GM20000 (cell line): ENCODE measurements at regions not wholly inside any gene's neighbourhood (a gene's known extent, or its start where the extent isn't known, plus 50 kb on each side); places are given as distances from the start of the nearest gene placed in this dataset.
"Not testable (repeated sequence)": the region's sequence is repeated elsewhere in the genome, so short reads cannot be mapped to it uniquely, and the experiment has no call there.

Experiments
- DNase-seq: peaks from one replicate; pipeline ENCODE4 v3.0.0; 2012; ENCODE audit warnings: low spot score
- CTCF ChIP-seq: IDR thresholded peaks from 2 replicates; pipeline ENCODE4 v1.5.1; 2012; ENCODE audit warnings: mild to moderate bottlenecking, control low read depth; ENCODE audit errors: extremely low read depth, missing control alignments

GRCh38 chr9:14993901-14994554, 83.8 kb upstream of the FREM1 start:
- TF ChIP-seq CTCF: no peak

GRCh38 chr9:14993061-14993800, 83.0 kb upstream of the FREM1 start:
- no peak for DNase-seq
- no peak for TF ChIP-seq CTCF

More at GRCh38 chr9:14993901-14994554, 83.8 kb upstream of the FREM1 start:
- DNase-seq: no peak

GRCh38 chr9:14992516-14992915, 82.3 kb upstream of the FREM1 start:
- DNase-seq: no peak
- no peak for TF ChIP-seq CTCF

- TF ChIP-seq CTCF: no peak
- DNase-seq: no peak
Measured at GRCh38 chr9:14992081-14992480, 81.9 kb upstream of the FREM1 start.

- DNase-seq: not testable (repeated sequence)
Measured at GRCh38 chr9:14990647-14991046, 80.4 kb upstream of the FREM1 start.

- no peak for DNase-seq
- no peak for TF ChIP-seq CTCF
Measured at GRCh38 chr9:14989811-14990210, 79.6 kb upstream of the FREM1 start.

GRCh38 chr9:14989336-14989735, 79.1 kb upstream of the FREM1 start:
- DNase-seq: not testable (repeated sequence)

- TF ChIP-seq CTCF: no peak
- no peak for DNase-seq
Measured at GRCh38 chr9:14987858-14988257, 77.6 kb upstream of the FREM1 start.
